Epithelial cell of proximal tubule (primary cell): ENCODE measurements at regions not wholly inside any gene's neighbourhood (a gene's known extent, or its start where the extent isn't known, plus 50 kb on each side); places are given as distances from the start of the nearest gene placed in this dataset.

ENCODE experiments used
- DNase-seq: peaks from one replicate; pipeline ENCODE4 v3.0.0-alpha.2; 2011; ENCODE audit warnings: low read depth
- H3K4me3 ChIP-seq: 2 replicates; pipeline ENCODE4 v1.5.1; 2011; ENCODE audit warnings: low read depth, mild to moderate bottlenecking, low read length
- TF ChIP-seq, protein P1 (sequence below): conservative IDR thresholded peaks from 2 replicates; pipeline ENCODE4 v1.5.1; 2012; ENCODE audit warnings: low read depth, mild to moderate bottlenecking, low read length

DNA sequence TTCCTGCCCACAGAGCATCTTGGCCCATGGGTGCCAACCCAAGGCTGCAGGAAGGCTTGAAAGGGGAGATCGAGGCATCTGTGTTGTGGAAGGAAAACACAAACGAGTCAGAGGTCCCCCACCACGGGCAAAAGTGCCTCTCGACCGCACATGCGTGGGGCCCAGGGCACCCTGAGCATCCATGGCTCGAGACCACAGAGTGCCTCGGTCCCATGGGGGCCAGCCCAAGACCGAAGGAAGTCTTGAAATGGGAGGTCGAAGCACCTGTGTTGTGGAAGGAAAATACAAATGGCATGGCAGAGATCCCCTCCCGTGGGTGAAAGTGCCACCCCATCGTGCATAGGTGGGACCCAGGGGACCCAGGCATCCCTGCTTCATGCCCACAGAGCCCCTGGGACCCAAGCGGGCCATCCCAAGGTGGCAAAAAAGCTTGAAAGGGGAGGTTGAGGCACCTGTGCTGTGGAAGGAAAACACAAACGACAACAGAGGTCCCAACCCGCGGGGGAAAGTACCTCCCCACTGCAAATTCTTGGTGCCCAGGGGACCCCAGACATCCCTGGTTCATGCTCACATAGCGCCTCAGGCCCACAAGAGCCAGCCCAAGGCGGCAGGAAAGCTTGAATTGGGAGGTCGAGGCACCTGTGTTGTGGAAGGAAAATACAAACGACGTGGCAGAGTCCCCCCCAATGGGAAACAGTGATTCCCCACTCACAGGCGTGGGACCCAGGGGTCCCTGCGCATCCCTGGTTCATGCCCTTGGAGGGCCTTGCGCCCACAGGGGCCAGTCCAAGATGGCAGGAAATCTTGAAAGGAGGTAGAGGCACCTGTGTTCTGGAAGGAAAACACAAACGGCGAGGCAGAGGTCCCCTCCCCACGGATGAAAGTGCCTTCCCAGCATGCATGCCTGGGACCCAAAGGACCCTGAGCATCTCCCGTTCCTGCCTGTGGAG lies 373.0 kb downstream of the ALG10 start:
- DNase-seq = no peak
- TF ChIP-seq, protein P1, sequence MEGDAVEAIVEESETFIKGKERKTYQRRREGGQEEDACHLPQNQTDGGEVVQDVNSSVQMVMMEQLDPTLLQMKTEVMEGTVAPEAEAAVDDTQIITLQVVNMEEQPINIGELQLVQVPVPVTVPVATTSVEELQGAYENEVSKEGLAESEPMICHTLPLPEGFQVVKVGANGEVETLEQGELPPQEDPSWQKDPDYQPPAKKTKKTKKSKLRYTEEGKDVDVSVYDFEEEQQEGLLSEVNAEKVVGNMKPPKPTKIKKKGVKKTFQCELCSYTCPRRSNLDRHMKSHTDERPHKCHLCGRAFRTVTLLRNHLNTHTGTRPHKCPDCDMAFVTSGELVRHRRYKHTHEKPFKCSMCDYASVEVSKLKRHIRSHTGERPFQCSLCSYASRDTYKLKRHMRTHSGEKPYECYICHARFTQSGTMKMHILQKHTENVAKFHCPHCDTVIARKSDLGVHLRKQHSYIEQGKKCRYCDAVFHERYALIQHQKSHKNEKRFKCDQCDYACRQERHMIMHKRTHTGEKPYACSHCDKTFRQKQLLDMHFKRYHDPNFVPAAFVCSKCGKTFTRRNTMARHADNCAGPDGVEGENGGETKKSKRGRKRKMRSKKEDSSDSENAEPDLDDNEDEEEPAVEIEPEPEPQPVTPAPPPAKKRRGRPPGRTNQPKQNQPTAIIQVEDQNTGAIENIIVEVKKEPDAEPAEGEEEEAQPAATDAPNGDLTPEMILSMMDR = no peak
- H3K4me3 ChIP-seq = no peak overlapping the region

DNA sequence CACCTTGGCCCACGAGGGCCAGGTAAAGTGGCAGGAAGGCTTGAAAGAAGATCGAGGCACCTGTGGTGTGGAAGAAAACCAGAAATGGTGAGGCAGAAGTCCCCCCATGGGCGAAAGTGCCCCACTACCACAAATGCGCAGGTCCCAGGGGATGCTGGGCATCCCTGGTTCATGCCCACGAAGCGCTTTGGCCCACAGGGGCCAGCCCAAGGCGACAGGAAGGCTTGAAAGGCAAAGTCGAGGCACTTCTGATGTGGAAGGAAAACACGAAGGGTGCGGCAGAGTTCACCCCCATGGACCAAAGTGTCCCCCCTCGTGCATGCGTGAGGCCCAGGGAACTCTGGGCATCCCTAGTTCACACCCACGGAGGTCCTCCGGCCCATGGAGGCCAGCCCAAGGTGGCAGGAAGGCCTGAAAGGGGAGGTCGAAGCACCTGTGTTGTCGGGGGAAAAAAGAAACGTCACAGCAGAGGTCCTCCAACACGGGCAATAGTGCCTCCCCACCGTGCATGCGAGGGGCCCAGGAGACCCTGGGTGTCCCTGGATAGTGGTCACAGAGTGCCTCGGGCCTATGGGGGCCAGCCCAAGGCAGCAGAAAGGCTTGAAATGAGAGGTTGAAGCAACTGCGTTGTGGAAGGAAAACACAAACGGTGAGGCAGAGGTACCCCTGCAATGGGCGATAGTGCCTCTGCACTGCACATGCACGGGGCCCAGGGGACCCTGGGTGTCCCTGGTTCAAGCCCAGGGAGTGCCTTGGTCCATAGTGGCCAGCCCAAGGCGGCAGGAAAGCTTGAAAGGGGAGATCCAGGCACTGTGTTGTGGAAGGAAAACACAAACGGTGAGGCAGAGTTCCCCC lies 373.9 kb downstream of the ALG10 start:
- TF ChIP-seq, protein P1 = no peak
- DNase-seq = no peak
- H3K4me3 ChIP-seq = no peak overlapping the region

DNA sequence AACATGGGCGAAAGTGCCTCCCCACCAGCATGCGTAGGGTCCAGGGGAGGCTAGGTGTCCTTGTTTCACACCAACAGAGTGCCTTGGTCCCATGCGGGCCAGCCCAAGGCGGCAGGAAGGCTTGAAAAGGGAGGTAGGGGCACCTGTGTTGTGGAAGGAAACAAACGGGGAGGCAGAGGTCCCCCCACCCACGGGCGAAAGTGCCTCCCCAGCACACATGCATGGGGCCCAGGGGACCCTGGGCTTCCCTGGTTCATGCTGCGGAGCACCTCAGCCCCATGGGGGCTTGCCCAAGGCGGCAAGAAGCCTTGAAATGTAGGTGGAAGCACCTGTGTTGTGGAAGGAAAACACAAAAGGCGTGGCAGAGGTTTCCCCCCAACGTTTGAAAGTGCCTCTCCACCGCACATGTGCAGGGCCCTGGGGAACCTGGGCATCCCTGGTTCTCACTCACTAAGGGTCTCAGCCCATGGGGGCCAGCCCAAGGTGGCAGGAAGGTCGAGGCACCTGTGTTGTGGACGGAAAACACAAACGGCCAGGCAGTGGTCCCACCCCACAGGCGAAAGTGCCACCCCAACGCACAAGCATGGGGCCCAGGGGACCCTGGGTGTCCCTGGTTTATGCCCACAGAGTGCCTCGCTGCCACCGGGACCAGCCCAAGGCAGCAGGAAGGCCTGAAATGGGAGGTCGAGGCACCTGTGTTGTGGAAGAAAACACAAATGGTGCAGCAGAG lies 374.7 kb downstream of the ALG10 start:
- no peak for DNase-seq
- no peak overlapping the region for H3K4me3 ChIP-seq
- TF ChIP-seq, protein P1 = no peak

DNA sequence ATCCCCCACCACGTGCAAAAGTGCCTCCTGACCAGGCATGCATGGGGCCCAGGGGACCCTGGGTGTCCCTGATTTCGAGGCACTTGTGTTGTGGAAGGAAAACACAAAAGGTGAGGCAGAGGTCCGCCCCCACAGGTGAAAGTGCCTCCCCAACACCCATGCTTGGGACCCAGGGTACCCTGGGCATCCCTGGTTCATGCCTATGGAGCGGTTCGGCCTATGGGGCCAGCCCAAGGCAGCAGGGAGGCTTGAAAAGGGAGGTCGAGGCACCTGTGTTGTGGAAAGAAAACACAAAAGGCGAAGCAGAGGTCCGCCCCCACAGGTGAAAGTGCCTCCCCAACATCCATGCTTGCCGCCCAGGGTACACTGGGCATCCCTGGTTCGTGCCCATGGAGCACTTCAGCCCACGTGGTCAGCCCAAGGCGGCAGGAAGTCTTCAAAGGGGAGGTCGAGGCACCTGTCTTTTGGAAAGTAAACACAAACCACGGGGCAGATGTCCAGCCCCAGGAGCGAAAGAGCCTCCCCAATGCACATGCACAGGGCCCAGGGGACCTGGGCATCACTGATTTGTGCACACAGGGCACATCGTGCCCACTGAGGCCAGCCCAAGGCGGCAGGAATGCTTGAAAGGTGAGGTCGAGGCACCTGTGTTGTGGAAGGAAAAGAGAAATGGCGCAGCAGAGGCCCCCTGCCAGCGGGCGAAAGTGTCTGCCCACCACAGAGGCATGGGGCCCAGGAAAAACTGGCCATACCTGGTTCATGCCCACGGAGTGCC lies 375.5 kb downstream of the ALG10 start:
- TF ChIP-seq, protein P1 = no peak
- no peak overlapping the region for H3K4me3 ChIP-seq
- no peak for DNase-seq

DNA sequence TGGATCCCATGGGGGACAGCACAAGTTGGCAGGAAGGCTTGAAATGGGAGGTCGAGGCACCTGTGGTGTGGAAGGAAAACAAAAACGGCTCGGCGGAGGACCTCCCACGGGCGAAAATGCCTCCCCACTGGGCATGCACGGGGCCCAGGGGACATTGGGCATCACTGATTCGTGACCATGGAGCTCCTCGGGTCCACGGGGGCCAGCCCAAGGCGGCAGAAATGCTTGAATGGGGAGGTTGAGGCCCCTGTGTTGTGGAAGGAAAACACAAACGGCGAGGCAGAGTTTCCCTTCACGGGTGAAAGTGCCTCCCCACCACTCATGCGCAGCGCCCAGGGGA lies 376.0 kb downstream of the ALG10 start:
- TF ChIP-seq, protein P1 = no peak
- DNase-seq = no peak
- no peak overlapping the region for H3K4me3 ChIP-seq
